ENCODE measurements at regions not wholly inside any gene's neighbourhood (a gene's known extent, or its start where the extent isn't known, plus 50 kb on each side); places are given as distances from the start of the nearest gene placed in this dataset.

DNA sequence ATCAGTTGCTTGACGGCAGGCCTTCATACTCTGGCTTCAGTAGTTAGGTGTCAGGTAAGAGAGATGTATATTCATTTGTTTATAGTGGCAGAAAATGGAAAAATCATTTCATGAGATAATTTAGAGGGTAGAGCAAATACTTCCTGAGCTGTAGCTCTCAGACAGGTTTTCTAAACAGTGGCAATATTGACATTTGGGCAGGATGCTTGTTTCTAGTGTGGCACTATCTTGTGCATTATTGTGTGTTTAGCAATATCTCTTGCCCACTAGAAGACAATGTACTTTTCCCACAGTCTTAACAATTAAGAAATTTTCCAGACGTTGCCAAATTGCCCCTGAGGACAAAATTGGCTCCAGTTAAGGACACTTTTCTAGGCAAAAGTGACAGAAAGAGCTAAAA lies 1143.1 kb downstream of the PLA2G4A start:
- Histone ChIP-seq H3K27me3 (replicated peaks; ENCODE audit: insufficient read depth, low read length) (no peaks in the 10 kb centered on the region), H3K4me2 (ENCODE audit: low read depth, low read length) (no peak overlapping the region)
- DNase-seq = no peak

DNA sequence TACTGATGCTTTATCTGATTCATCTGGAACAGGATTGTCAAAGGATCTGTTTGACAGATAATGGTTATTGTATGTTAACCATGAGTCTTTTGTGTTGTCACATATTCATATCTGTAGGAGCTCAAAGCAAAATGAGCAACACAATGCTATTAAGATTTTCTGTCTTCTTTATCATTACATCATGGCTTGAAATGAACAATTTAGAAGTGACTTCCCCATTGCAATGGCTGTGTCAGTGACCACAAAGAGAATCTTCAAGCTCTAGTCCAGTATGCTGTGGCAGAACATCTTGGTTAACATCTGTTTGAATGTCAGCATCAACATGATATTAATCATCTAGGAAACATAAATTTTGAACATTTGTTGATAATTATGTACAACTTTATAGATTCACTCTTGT lies 1148.5 kb downstream of the PLA2G4A start:
- Histone ChIP-seq H3K9me2 (replicated peaks; ENCODE audit: insufficient read depth, low read length) (no peaks in the 10 kb centered on the region), H3K4me2 (ENCODE audit: low read depth, low read length) (no peak overlapping the region)
- TF ChIP-seq EZH2 (optimal IDR thresholded peaks at IDR 0.05; ENCODE audit: low read depth, low read length) (no peak), EZH2phosphoT487 (IDR thresholded peaks at IDR 0.05; ENCODE audit: low read length) (no peak)
- TF ChIP-seq, protein P1, sequence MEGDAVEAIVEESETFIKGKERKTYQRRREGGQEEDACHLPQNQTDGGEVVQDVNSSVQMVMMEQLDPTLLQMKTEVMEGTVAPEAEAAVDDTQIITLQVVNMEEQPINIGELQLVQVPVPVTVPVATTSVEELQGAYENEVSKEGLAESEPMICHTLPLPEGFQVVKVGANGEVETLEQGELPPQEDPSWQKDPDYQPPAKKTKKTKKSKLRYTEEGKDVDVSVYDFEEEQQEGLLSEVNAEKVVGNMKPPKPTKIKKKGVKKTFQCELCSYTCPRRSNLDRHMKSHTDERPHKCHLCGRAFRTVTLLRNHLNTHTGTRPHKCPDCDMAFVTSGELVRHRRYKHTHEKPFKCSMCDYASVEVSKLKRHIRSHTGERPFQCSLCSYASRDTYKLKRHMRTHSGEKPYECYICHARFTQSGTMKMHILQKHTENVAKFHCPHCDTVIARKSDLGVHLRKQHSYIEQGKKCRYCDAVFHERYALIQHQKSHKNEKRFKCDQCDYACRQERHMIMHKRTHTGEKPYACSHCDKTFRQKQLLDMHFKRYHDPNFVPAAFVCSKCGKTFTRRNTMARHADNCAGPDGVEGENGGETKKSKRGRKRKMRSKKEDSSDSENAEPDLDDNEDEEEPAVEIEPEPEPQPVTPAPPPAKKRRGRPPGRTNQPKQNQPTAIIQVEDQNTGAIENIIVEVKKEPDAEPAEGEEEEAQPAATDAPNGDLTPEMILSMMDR (IDR thresholded peaks at IDR 0.05; ENCODE audit: low read length) = no peak

More for the DNA sequence above, 1143.1 kb downstream of the PLA2G4A start:
- Histone ChIP-seq H4K20me1 (ENCODE audit: insufficient read depth, low read length) (no peaks in the 10 kb centered on the region), H3K79me2 (ENCODE audit: low read length) (no peaks in the 10 kb centered on the region), H3K9me2 (replicated peaks; ENCODE audit: insufficient read depth, low read length) (no peaks in the 10 kb centered on the region), H3K27ac (ENCODE audit: low read length) (no peak overlapping the region), H3F3A (ENCODE audit: insufficient read depth, low read length) (no peaks in the 10 kb centered on the region), H3K9ac (ENCODE audit: low read length) (no peak overlapping the region), H2AFZ (ENCODE audit: low read length) (no peak overlapping the region), H3K36me3 (replicated peaks; ENCODE audit: insufficient read depth, low read length) (no peaks in the 10 kb centered on the region), H3K4me1 (ENCODE audit: low read length) (no peaks in the 10 kb centered on the region), H3K4me3 (ENCODE audit: low read length) (no peak overlapping the region), H3K9me3 (replicated peaks; ENCODE audit: insufficient read depth, low read length) (no peaks in the 10 kb centered on the region)
- no peak for TF ChIP-seq EZH2 (optimal IDR thresholded peaks at IDR 0.05; ENCODE audit: low read depth, low read length)
- TF ChIP-seq EZH2phosphoT487 (IDR thresholded peaks at IDR 0.05; ENCODE audit: low read length) = no peak
- TF ChIP-seq, protein P1 (IDR thresholded peaks at IDR 0.05; ENCODE audit: low read length) = no peak

DNA sequence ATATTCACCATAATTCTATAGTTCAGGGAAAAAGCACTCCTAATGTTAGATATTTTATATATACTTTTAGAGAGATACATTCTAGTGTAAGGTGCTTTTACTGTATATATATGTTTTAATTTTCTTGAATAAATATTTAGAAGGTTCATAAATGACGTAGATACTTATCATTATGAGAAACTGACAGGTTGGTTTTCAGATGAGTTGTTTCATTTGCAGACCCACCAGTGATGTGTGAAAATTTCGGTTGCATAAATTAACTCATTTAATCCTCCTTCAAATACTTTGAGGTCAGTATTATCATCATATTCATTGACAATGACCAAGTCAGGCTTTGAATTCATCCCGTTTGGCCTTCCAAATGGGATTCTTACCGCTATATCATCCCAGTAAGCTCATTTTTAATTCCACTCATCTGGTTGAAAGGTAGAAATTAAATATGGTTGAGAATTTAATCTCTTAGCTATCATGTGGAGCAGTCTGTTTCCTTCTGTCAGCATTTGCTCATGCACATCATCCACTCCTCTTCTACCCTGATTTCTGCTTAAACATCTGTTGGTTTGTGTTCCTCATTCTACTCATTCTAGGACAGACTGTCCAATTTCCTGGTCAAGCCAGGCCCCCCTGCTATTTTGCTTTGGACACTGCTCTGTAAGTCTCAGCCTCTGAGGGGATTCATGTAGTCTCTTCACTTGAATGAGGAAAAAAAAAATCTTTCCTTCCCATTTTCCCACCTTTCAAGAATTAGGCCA lies 1156.6 kb downstream of the PLA2G4A start:
- Histone ChIP-seq H3K9ac (ENCODE audit: low read length) (no peak overlapping the region), H3K27me3 (replicated peaks; ENCODE audit: insufficient read depth, low read length) (no peaks in the 10 kb centered on the region), H3K9me3 (replicated peaks; ENCODE audit: insufficient read depth, low read length) (no peaks in the 10 kb centered on the region), H3K27ac (ENCODE audit: low read length) (no peak overlapping the region), H2AFZ (ENCODE audit: low read length) (no peak overlapping the region), H3K4me3 (ENCODE audit: low read length) (no peak overlapping the region), H3F3A (ENCODE audit: insufficient read depth, low read length) (no peaks in the 10 kb centered on the region), H3K4me1 (ENCODE audit: low read length) (no peaks in the 10 kb centered on the region), H3K4me2 (ENCODE audit: low read depth, low read length) (no peak overlapping the region), H3K9me2 (replicated peaks; ENCODE audit: insufficient read depth, low read length) (no peaks in the 10 kb centered on the region), H4K20me1 (ENCODE audit: insufficient read depth, low read length) (no peaks in the 10 kb centered on the region), H3K79me2 (ENCODE audit: low read length) (no peaks in the 10 kb centered on the region), H3K36me3 (replicated peaks; ENCODE audit: insufficient read depth, low read length) (no peaks in the 10 kb centered on the region)
- no peak for TF ChIP-seq EZH2phosphoT487 (IDR thresholded peaks at IDR 0.05; ENCODE audit: low read length)
- TF ChIP-seq EZH2 (optimal IDR thresholded peaks at IDR 0.05; ENCODE audit: low read depth, low read length) = no peak
- TF ChIP-seq, protein P1 (IDR thresholded peaks at IDR 0.05; ENCODE audit: low read length) = no peak
- no peak for DNase-seq

More for the DNA sequence above, 1148.5 kb downstream of the PLA2G4A start:
- no peaks in the 10 kb centered on the region for H3K27me3 ChIP-seq (replicated peaks; ENCODE audit: insufficient read depth, low read length)
- H3K9me3 ChIP-seq (replicated peaks; ENCODE audit: insufficient read depth, low read length) = no peaks in the 10 kb centered on the region
- no peak overlapping the region for H3K9ac ChIP-seq (ENCODE audit: low read length)
- H3K79me2 ChIP-seq (ENCODE audit: low read length) = no peaks in the 10 kb centered on the region
- H2AFZ ChIP-seq (ENCODE audit: low read length) = no peak overlapping the region
- H3K36me3 ChIP-seq (replicated peaks; ENCODE audit: insufficient read depth, low read length) = no peaks in the 10 kb centered on the region
- no peak for DNase-seq
- no peak overlapping the region for H3K4me3 ChIP-seq (ENCODE audit: low read length)
- H3K27ac ChIP-seq (ENCODE audit: low read length) = no peak overlapping the region
- no peaks in the 10 kb centered on the region for H3K4me1 ChIP-seq (ENCODE audit: low read length)
- no peaks in the 10 kb centered on the region for H3F3A ChIP-seq (ENCODE audit: insufficient read depth, low read length)
- no peaks in the 10 kb centered on the region for H4K20me1 ChIP-seq (ENCODE audit: insufficient read depth, low read length)

Data from MM.1S (cell line).